BE2C (cell line): ENCODE measurements at regions not wholly inside any gene's neighbourhood (a gene's known extent, or its start where the extent isn't known, plus 50 kb on each side); places are given as distances from the start of the nearest gene placed in this dataset.
"Not testable (repeated sequence)": the region's sequence is repeated elsewhere in the genome, so short reads cannot be mapped to it uniquely, and the experiment has no call there.

Experiments used
- DNase-seq: peaks from one replicate; pipeline ENCODE4 v3.0.0-alpha.2; 2020
- H3K27me3 ChIP-seq: fragments of 250-450 bp; sonication (Bioruptor Pico); 2 replicates; pipeline ENCODE4 v1.5.1; 2020; ENCODE audit warnings: mild to moderate bottlenecking
- H3K36me3 ChIP-seq: fragments of 250-450 bp; sonication (Bioruptor Pico); 2 replicates; pipeline ENCODE4 v1.5.1; 2020; ENCODE audit warnings: mild to moderate bottlenecking
- H3K4me1 ChIP-seq: fragments of 250-450 bp; sonication (Bioruptor Pico); 2 replicates; pipeline ENCODE4 v1.5.1; 2020
- H3K4me3 ChIP-seq: 2 replicates; pipeline ENCODE4 v1.5.1; 2011; ENCODE audit warnings: low read depth, low read length
- H3K9me3 ChIP-seq: fragments of 250-450 bp; sonication (Bioruptor Pico); 2 replicates; pipeline ENCODE4 v1.5.1; 2020
- CTCF ChIP-seq: IDR thresholded peaks from 2 replicates; pipeline ENCODE4 v1.5.1; 2012; ENCODE audit warnings: mild to moderate bottlenecking, low read depth, low read length

GRCh38 chr21:32918478-32919120 lies 107.1 kb upstream of the OLIG2 start:
- TF ChIP-seq CTCF: no peak
- Histone ChIP-seq H3K36me3 (no peaks in the 10 kb centered on the region), H3K9me3 (no peaks in the 10 kb centered on the region; the same call in 1 of the 2 replicates), H3K27me3 (peaks cover 7% of the 10 kb centered on the region), H3K4me3 (no peak overlapping the region), H3K4me1 (no peaks in the 10 kb centered on the region)
- no peak for DNase-seq

GRCh38 chr21:32920474-32920873 lies 105.3 kb upstream of the OLIG2 start:
- Histone ChIP-seq H3K27me3 (peaks cover 7% of the 10 kb centered on the region), H3K36me3 (no peaks in the 10 kb centered on the region), H3K4me3 (no peak overlapping the region), H3K4me1 (no peaks in the 10 kb centered on the region), H3K9me3 (no peaks in the 10 kb centered on the region; the same call in 1 of the 2 replicates)
- DNase-seq: no peak
- no peak for TF ChIP-seq CTCF

- Histone ChIP-seq H3K9me3 (no peaks in the 10 kb centered on the region; the same call in 1 of the 2 replicates), H3K4me3 (no peak overlapping the region), H3K4me1 (no peaks in the 10 kb centered on the region), H3K36me3 (no peaks in the 10 kb centered on the region), H3K27me3 (peaks cover 4% of the 10 kb centered on the region)
- peak; percentile 59 for DNase-seq
- peak; percentile 72 for TF ChIP-seq CTCF
Observed at GRCh38 chr21:32921632-32922230, 104.0 kb upstream of the OLIG2 start.

- H3K27me3 ChIP-seq: peaks cover 3% of the 10 kb centered on the region; the same call in 1 of the 2 replicates
- H3K9me3 ChIP-seq: no peaks in the 10 kb centered on the region; the same call in 1 of the 2 replicates
- H3K36me3 ChIP-seq: no peaks in the 10 kb centered on the region
- TF ChIP-seq CTCF: no peak
- H3K4me3 ChIP-seq: no peak overlapping the region
- no peak for DNase-seq
- H3K4me1 ChIP-seq: no peaks in the 10 kb centered on the region
Observed at GRCh38 chr21:32925098-32925497, 100.6 kb upstream of the OLIG2 start.

- TF ChIP-seq CTCF: no peak
- H3K36me3 ChIP-seq: no peaks in the 10 kb centered on the region
- no peak overlapping the region for H3K4me3 ChIP-seq
- no peak for DNase-seq
- H3K9me3 ChIP-seq: no peaks in the 10 kb centered on the region; the same call in 1 of the 2 replicates
- no peaks in the 10 kb centered on the region for H3K4me1 ChIP-seq
- H3K27me3 ChIP-seq: peaks cover 8% of the 10 kb centered on the region; the same call in 1 of the 2 replicates
Observed at GRCh38 chr21:32929633-32930038, 96.1 kb upstream of the OLIG2 start.

GRCh38 chr21:32930673-32931072 lies 95.1 kb upstream of the OLIG2 start:
- Histone ChIP-seq H3K36me3 (no peaks in the 10 kb centered on the region), H3K4me3 (no peak overlapping the region), H3K27me3 (peaks cover 14% of the 10 kb centered on the region), H3K9me3 (no peaks in the 10 kb centered on the region; the same call in 1 of the 2 replicates), H3K4me1 (no peaks in the 10 kb centered on the region)
- no peak for TF ChIP-seq CTCF
- DNase-seq: no peak

GRCh38 chr21:32934068-32934467 lies 91.7 kb upstream of the OLIG2 start:
- peaks cover 17% of the 10 kb centered on the region for H3K27me3 ChIP-seq
- not testable (repeated sequence) for H3K4me1 ChIP-seq, H3K4me3 ChIP-seq, H3K36me3 ChIP-seq, H3K9me3 ChIP-seq, DNase-seq
